ENCODE measurements at regions not wholly inside any gene's neighbourhood (a gene's known extent, or its start where the extent isn't known, plus 50 kb on each side); places are given as distances from the start of the nearest gene placed in this dataset.

GRCh38 chr16:49018259-49018931, 263.2 kb downstream of the CBLN1 start:
- no peaks in the 10 kb centered on the region for H3K9me3 ChIP-seq (ENCODE audit: control insufficient read depth, insufficient read depth, low read depth, low read length)
- TF ChIP-seq POLR2AphosphoS5 (IDR thresholded peaks at IDR 0.05; ENCODE audit: low read depth, low read length) (no peak), SIN3A (IDR thresholded peaks at IDR 0.05; ENCODE audit: borderline replicate concordance, insufficient read depth, low read depth, low read length) (no peak), TCF7L2 (IDR thresholded peaks at IDR 0.05; ENCODE audit: low read depth, low read length) (no peak), CTCF (IDR thresholded peaks at IDR 0.05) (no peak)
- POLR2A ChIA-PET: no interaction called here
- ATAC-seq: no peak
- CTCF ChIA-PET: no interaction called here
- H3K36me3 ChIP-seq (ENCODE audit: control insufficient read depth, insufficient read depth, low read length): no peaks in the 10 kb centered on the region
- H3K4me3 ChIP-seq (ENCODE audit: low read depth in 2 of 2, low read length in 2 of 2): no peak overlapping the region
- intact Hi-C loops (cut with micrococcal nuclease; ENCODE audit: unreplicated experiment) (no loop called here), in situ Hi-C loops (cut with HindIII; ENCODE audit: low pct_unique_long_range_greater_than_20kb, low sequenced_read_pairs) (no loop called here)
- peaks cover 13% of the 10 kb centered on the region for H3K4me1 ChIP-seq (ENCODE audit: control insufficient read depth, insufficient read depth, low read length)
- no peak for DNase-seq (ENCODE audit: low read depth, low spot score)
- H3K27me3 ChIP-seq (ENCODE audit: control insufficient read depth, insufficient read depth, low read length): no peaks in the 10 kb centered on the region
- no peak overlapping the region for H3K27ac ChIP-seq (ENCODE audit: low read length)
- BruUV-seq (replicated peaks): no TSS peak

GRCh38 chr16:49017501-49017900, 264.1 kb downstream of the CBLN1 start:
- in situ Hi-C loops (cut with HindIII; ENCODE audit: low pct_unique_long_range_greater_than_20kb, low sequenced_read_pairs): no loop called here
- no peak overlapping the region for H3K4me3 ChIP-seq (ENCODE audit: low read depth in 2 of 2, low read length in 2 of 2)
- ChIA-PET POLR2A (no interaction called here), CTCF (no interaction called here)
- H3K4me1 ChIP-seq (ENCODE audit: control insufficient read depth, insufficient read depth, low read length): peaks cover 11% of the 10 kb centered on the region
- no TSS peak for BruUV-seq (replicated peaks)
- no peak overlapping the region for H3K27ac ChIP-seq (ENCODE audit: low read length)
- H3K36me3 ChIP-seq (ENCODE audit: control insufficient read depth, insufficient read depth, low read length): no peaks in the 10 kb centered on the region
- intact Hi-C loops (cut with micrococcal nuclease; ENCODE audit: unreplicated experiment): no loop called here
- H3K9me3 ChIP-seq (ENCODE audit: control insufficient read depth, insufficient read depth, low read depth, low read length): no peaks in the 10 kb centered on the region
- TF ChIP-seq SIN3A (IDR thresholded peaks at IDR 0.05; ENCODE audit: borderline replicate concordance, insufficient read depth, low read depth, low read length) (no peak), CTCF (IDR thresholded peaks at IDR 0.05) (no peak), TCF7L2 (IDR thresholded peaks at IDR 0.05; ENCODE audit: low read depth, low read length) (no peak), POLR2AphosphoS5 (IDR thresholded peaks at IDR 0.05; ENCODE audit: low read depth, low read length) (no peak), REST (IDR thresholded peaks at IDR 0.05; ENCODE audit: insufficient read depth in 1 of 2, low read depth in 2 of 2, low read length in 1 of 2) (no peak)
- ATAC-seq (no peak), DNase-seq (ENCODE audit: low read depth, low spot score) (no peak)
- H3K27me3 ChIP-seq (ENCODE audit: control insufficient read depth, insufficient read depth, low read length): no peaks in the 10 kb centered on the region

All from Panc1 (cell line).